HG03066 (cell line): ENCODE measurements at regions not wholly inside any gene's neighbourhood (a gene's known extent, or its start where the extent isn't known, plus 50 kb on each side); places are given as distances from the start of the nearest gene placed in this dataset.
A peak's percentile ranks its signal among the peaks of the same experiment; 100 is the strongest.

Source experiments
- ATAC-seq: cut with Tn5 transposase; IDR thresholded peaks from one replicate; pipeline ENCODE4 v1.9.1; 2021; ENCODE audit warnings: low read depth; ENCODE audit not compliant: unreplicated experiment

GRCh38 chr14:40618225-40618898, 988.3 kb upstream of the LRFN5 start:
- ATAC-seq, result no peak

- no peak for ATAC-seq
Observed at GRCh38 chr14:40616579-40616978, 990.1 kb upstream of the LRFN5 start.

GRCh38 chr14:40601063-40601462, 1005.6 kb upstream of the LRFN5 start:
- ATAC-seq, result no peak

- no peak for ATAC-seq
Observed at GRCh38 chr14:40599725-40600124, 1007.0 kb upstream of the LRFN5 start.

GRCh38 chr14:40581264-40581663, 1025.4 kb upstream of the LRFN5 start:
- ATAC-seq, result no peak

GRCh38 chr14:40576880-40577478, 1029.7 kb upstream of the LRFN5 start:
- no peak for ATAC-seq

- ATAC-seq, result no peak
Observed at GRCh38 chr14:40574780-40575179, 1031.9 kb upstream of the LRFN5 start.

- no peak for ATAC-seq
Observed at GRCh38 chr14:40525314-40525713, 1081.4 kb upstream of the LRFN5 start.

GRCh38 chr14:40523123-40523522, 1083.6 kb upstream of the LRFN5 start:
- ATAC-seq, result no peak

GRCh38 chr14:40494483-40494882, 1062.2 kb upstream of the FBXO33 start:
- ATAC-seq, result no peak

- no peak for ATAC-seq
Observed at GRCh38 chr14:40487824-40488223, 1055.6 kb upstream of the FBXO33 start.

- no peak for ATAC-seq
Observed at GRCh38 chr14:40485688-40486087, 1053.5 kb upstream of the FBXO33 start.

GRCh38 chr14:40476005-40476404, 1043.8 kb upstream of the FBXO33 start:
- no peak for ATAC-seq

- ATAC-seq, result no peak
Observed at GRCh38 chr14:40467969-40468368, 1035.7 kb upstream of the FBXO33 start.

- no peak for ATAC-seq
Observed at GRCh38 chr14:40464531-40464930, 1032.3 kb upstream of the FBXO33 start.

GRCh38 chr14:40463886-40464285, 1031.7 kb upstream of the FBXO33 start:
- ATAC-seq, result no peak

GRCh38 chr14:40452674-40453073, 1020.4 kb upstream of the FBXO33 start:
- no peak for ATAC-seq

- no peak for ATAC-seq
Observed at GRCh38 chr14:40447017-40447416, 1014.8 kb upstream of the FBXO33 start.

GRCh38 chr14:40445020-40445419, 1012.8 kb upstream of the FBXO33 start:
- ATAC-seq, result no peak

GRCh38 chr14:40436551-40436950, 1004.3 kb upstream of the FBXO33 start:
- no peak for ATAC-seq

- peak; percentile 82 for ATAC-seq
Observed at GRCh38 chr14:40417777-40418401, 985.7 kb upstream of the FBXO33 start.

- ATAC-seq, result no peak
Observed at GRCh38 chr14:40416565-40416964, 984.3 kb upstream of the FBXO33 start.
